ENCODE measurements at regions not wholly inside any gene's neighbourhood (a gene's known extent, or its start where the extent isn't known, plus 50 kb on each side); places are given as distances from the start of the nearest gene placed in this dataset.

- TF ChIP-seq POLR2A (IDR thresholded peaks at IDR 0.05; ENCODE audit: borderline replicate concordance, extremely low read depth, insufficient read depth, insufficient read length) (no peak), CTCF (IDR thresholded peaks at IDR 0.05 in 2 of 3, conservative IDR thresholded peaks at IDR 0.05 in 1 of 3; ENCODE audit: borderline replicate concordance in 1 of 3, insufficient read depth in 1 of 3, low read depth in 2 of 3, low read length in 2 of 3) (no peak), MAX (IDR thresholded peaks at IDR 0.05) (no peak), ATF3 (IDR thresholded peaks at IDR 0.05) (no peak), YY1 (IDR thresholded peaks at IDR 0.05; ENCODE audit: extremely low read depth, insufficient replicate concordance, low read depth, low read length) (no peak), POLR2AphosphoS5 (IDR thresholded peaks at IDR 0.05; ENCODE audit: low read depth, low read length) (no peak)
Measured at GRCh38 chr6:137415834-137416190, 78.4 kb downstream of the OLIG3 start.
